ENCODE measurements at regions not wholly inside any gene's neighbourhood (a gene's known extent, or its start where the extent isn't known, plus 50 kb on each side); places are given as distances from the start of the nearest gene placed in this dataset.

DNA sequence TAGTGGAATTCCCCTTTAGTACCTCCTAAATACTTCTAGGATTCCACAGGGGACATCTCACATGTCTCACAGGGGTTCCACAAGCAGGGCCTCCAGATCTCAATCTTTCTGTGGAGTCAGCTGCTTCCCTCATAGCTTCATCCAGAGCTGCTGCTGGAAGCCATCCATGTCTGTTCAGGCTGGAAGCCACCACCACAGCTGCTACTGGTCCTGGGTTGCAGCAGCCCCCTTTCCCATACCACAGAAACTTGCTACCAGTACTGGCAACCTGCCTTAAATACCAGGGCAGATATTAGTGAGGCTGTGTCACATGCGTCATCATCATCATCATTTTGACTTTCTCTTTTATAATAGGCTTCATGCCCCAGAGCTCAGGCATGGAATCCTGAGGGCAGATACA is 242.7 kb upstream of the NCAM1 start:
- H3K4me3 ChIP-seq = no peak overlapping the region
- H3K27me3 ChIP-seq = no peaks in the 10 kb centered on the region
- H3K36me3 ChIP-seq = no peaks in the 10 kb centered on the region
- no peak overlapping the region for H3K27ac ChIP-seq
- WGBS, 3 donors = 0 to 100% (median 93%) methylated on average over 1 of the region's 1 CpG
- no peaks in the 10 kb centered on the region for H3K9me3 ChIP-seq
- TF ChIP-seq, protein P1, sequence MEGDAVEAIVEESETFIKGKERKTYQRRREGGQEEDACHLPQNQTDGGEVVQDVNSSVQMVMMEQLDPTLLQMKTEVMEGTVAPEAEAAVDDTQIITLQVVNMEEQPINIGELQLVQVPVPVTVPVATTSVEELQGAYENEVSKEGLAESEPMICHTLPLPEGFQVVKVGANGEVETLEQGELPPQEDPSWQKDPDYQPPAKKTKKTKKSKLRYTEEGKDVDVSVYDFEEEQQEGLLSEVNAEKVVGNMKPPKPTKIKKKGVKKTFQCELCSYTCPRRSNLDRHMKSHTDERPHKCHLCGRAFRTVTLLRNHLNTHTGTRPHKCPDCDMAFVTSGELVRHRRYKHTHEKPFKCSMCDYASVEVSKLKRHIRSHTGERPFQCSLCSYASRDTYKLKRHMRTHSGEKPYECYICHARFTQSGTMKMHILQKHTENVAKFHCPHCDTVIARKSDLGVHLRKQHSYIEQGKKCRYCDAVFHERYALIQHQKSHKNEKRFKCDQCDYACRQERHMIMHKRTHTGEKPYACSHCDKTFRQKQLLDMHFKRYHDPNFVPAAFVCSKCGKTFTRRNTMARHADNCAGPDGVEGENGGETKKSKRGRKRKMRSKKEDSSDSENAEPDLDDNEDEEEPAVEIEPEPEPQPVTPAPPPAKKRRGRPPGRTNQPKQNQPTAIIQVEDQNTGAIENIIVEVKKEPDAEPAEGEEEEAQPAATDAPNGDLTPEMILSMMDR (IDR thresholded peaks at IDR 0.05) = no peak
- TF ChIP-seq EP300 (IDR thresholded peaks at IDR 0.05) = no peak
- TF ChIP-seq POLR2A (IDR thresholded peaks at IDR 0.05) = no peak
- intact Hi-C loops (cut with DNase I) = no loop called here
- DNase-seq = no peak
- H3K4me1 ChIP-seq (ENCODE audit: insufficient read depth) = no peaks in the 10 kb centered on the region

GRCh38 chr11:112719736-112720525 is 241.3 kb upstream of the NCAM1 start:
- no peak for DNase-seq

GRCh38 chr11:112722148-112722547 is 239.1 kb upstream of the NCAM1 start:
- H3K4me3 ChIP-seq = no peak overlapping the region
- TF ChIP-seq, protein P1 (IDR thresholded peaks at IDR 0.05) = no peak
- TF ChIP-seq EP300 (IDR thresholded peaks at IDR 0.05) (no peak), POLR2A (IDR thresholded peaks at IDR 0.05) (no peak)
- H3K36me3 ChIP-seq = no peaks in the 10 kb centered on the region
- intact Hi-C loops (cut with DNase I) = loop anchor here in 1 of 4 donors (10.0 kb wide), 1 partner anchor 953 kb away; no protein-coding TSS in a partner anchor
- no peak for DNase-seq
- 47 to 78% (median 59%) methylated on average over 2 of the region's 2 CpGs for WGBS, 3 donors
- no peaks in the 10 kb centered on the region for H3K27me3 ChIP-seq
- no peaks in the 10 kb centered on the region for H3K4me1 ChIP-seq (ENCODE audit: insufficient read depth)
- no peaks in the 10 kb centered on the region for H3K9me3 ChIP-seq
- H3K27ac ChIP-seq = no peak overlapping the region

More at GRCh38 chr11:112719736-112720525, 241.3 kb upstream of the NCAM1 start:
- Histone ChIP-seq H3K9me3 (no peaks in the 10 kb centered on the region), H3K4me3 (no peak overlapping the region), H3K27me3 (no peaks in the 10 kb centered on the region), H3K27ac (no peak overlapping the region), H3K36me3 (no peaks in the 10 kb centered on the region), H3K4me1 (ENCODE audit: insufficient read depth) (no peaks in the 10 kb centered on the region)
- 82 to 86% (median 84%) methylated on average over 11 of the region's 11 CpGs for WGBS, 3 donors
- TF ChIP-seq POLR2A (IDR thresholded peaks at IDR 0.05) (no peak), EP300 (IDR thresholded peaks at IDR 0.05) (no peak)
- TF ChIP-seq, protein P1 (IDR thresholded peaks at IDR 0.05) = no peak
- intact Hi-C loops (cut with DNase I) = loop anchor here in 1 of 4 donors (10.0 kb wide), 1 partner anchor 955 kb away; no protein-coding TSS in a partner anchor

DNA sequence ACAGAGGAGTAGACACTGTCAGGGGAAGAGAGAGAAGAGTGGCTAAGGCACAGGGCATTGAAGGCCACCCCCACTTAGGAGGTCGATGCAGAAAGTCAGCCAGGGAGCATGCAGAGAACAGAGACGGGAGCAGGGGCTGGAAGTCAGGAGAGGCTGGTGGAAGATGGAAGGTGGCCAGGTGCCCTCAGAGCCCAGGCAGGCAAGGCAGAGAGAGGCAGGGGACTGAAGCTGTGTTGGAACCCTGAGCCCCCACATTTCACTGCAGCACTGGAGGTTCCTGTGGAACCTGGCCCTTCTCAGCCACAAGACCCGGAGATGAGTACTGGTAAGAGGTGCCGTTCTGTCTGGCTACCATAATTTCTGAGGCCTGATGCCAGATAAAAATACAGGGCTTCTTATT is 238.3 kb upstream of the NCAM1 start:
- Histone ChIP-seq H3K4me3 (no peak overlapping the region), H3K27ac (no peak overlapping the region), H3K4me1 (ENCODE audit: insufficient read depth) (no peaks in the 10 kb centered on the region), H3K27me3 (no peaks in the 10 kb centered on the region), H3K36me3 (no peaks in the 10 kb centered on the region), H3K9me3 (no peaks in the 10 kb centered on the region)
- TF ChIP-seq, protein P1 (IDR thresholded peaks at IDR 0.05) = no peak
- TF ChIP-seq EP300 (IDR thresholded peaks at IDR 0.05) (no peak), POLR2A (IDR thresholded peaks at IDR 0.05) (no peak)
- DNase-seq = no peak
- WGBS, 3 donors = 67 to 81% (median 75%) methylated on average over 4 of the region's 4 CpGs
- intact Hi-C loops (cut with DNase I) = loop anchor here in 1 of 4 donors (10.0 kb wide), 1 partner anchor 952 kb away; no protein-coding TSS in a partner anchor

All from ovary (tissue), 7 donors.